ENCODE measurements at regions not wholly inside any gene's neighbourhood (a gene's known extent, or its start where the extent isn't known, plus 50 kb on each side); places are given as distances from the start of the nearest gene placed in this dataset.

GRCh38 chr4:45358573-45359506 is 632.5 kb upstream of the GNPDA2 start:
- no peak for DNase-seq (ENCODE audit: low read depth)

- no peak for DNase-seq (ENCODE audit: low read depth)
Observed at GRCh38 chr4:45353161-45353560, 626.8 kb upstream of the GNPDA2 start.

- DNase-seq (ENCODE audit: low read depth), result no peak
Observed at GRCh38 chr4:45350438-45350837, 624.1 kb upstream of the GNPDA2 start.

- no peak for DNase-seq (ENCODE audit: low read depth)
Observed at GRCh38 chr4:45349859-45350258, 623.5 kb upstream of the GNPDA2 start.

GRCh38 chr4:45346816-45347435 is 620.6 kb upstream of the GNPDA2 start:
- no peak for DNase-seq (ENCODE audit: low read depth)

- no peak for DNase-seq (ENCODE audit: low read depth)
Observed at GRCh38 chr4:45345558-45345957, 619.2 kb upstream of the GNPDA2 start.

GRCh38 chr4:45331802-45332201 is 605.4 kb upstream of the GNPDA2 start:
- no peak for DNase-seq (ENCODE audit: low read depth)

- no peak for DNase-seq (ENCODE audit: low read depth)
Observed at GRCh38 chr4:45327544-45327943, 601.2 kb upstream of the GNPDA2 start.

GRCh38 chr4:45324455-45325417 is 598.4 kb upstream of the GNPDA2 start:
- DNase-seq (ENCODE audit: low read depth), result no peak

GRCh38 chr4:45323453-45324058 is 597.2 kb upstream of the GNPDA2 start:
- no peak for DNase-seq (ENCODE audit: low read depth)

GRCh38 chr4:45317739-45318138 is 591.4 kb upstream of the GNPDA2 start:
- no peak for DNase-seq (ENCODE audit: low read depth)

GRCh38 chr4:45317276-45317675 is 590.9 kb upstream of the GNPDA2 start:
- no peak for DNase-seq (ENCODE audit: low read depth)

GRCh38 chr4:45316257-45316656 is 589.9 kb upstream of the GNPDA2 start:
- DNase-seq (ENCODE audit: low read depth), result no peak

- DNase-seq (ENCODE audit: low read depth), result no peak
Observed at GRCh38 chr4:45302828-45303227, 576.5 kb upstream of the GNPDA2 start.

- DNase-seq (ENCODE audit: low read depth), result no peak
Observed at GRCh38 chr4:45294464-45294863, 568.1 kb upstream of the GNPDA2 start.

- DNase-seq (ENCODE audit: low read depth), result no peak
Observed at GRCh38 chr4:45293335-45293734, 567.0 kb upstream of the GNPDA2 start.

GRCh38 chr4:45292844-45293243 is 566.5 kb upstream of the GNPDA2 start:
- no peak for DNase-seq (ENCODE audit: low read depth)

- no peak for DNase-seq (ENCODE audit: low read depth)
Observed at GRCh38 chr4:45284400-45285085, 558.2 kb upstream of the GNPDA2 start.

GRCh38 chr4:45283352-45283751 is 557.0 kb upstream of the GNPDA2 start:
- no peak for DNase-seq (ENCODE audit: low read depth)

- DNase-seq (ENCODE audit: low read depth), result no peak
Observed at GRCh38 chr4:45280121-45280520, 553.8 kb upstream of the GNPDA2 start.

GRCh38 chr4:45275862-45276261 is 549.5 kb upstream of the GNPDA2 start:
- DNase-seq (ENCODE audit: low read depth), result no peak
